ENCODE measurements at regions not wholly inside any gene's neighbourhood (a gene's known extent, or its start where the extent isn't known, plus 50 kb on each side); places are given as distances from the start of the nearest gene placed in this dataset.

DNA sequence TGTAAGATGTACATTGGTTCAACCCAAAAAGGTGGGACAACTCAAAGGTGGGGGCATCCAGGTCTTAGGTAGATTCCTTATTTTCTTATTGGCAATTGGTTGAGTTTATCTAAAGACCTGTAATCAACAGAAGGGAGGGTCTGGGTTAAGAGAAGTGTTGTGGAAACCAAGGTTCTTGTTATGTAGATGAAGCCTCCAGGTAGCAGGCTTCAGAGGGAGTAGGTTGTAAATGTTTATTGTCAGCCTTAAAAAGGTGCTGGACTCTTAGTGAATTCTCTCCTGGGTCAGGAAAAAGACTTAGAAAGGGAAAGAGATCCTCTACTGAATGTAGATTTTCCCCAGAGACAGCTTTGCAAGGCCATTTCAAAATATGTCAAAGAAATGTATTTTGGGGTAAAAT, 125.3 kb upstream of the NDUFV2 start:
- no peak for TF ChIP-seq POLR2AphosphoS5 (IDR thresholded peaks at IDR 0.05)
- no peak for TF ChIP-seq CTCF (IDR thresholded peaks at IDR 0.05)
- no peak for TF ChIP-seq EP300 (IDR thresholded peaks at IDR 0.05; ENCODE audit: low read depth)

All from transverse colon (tissue), 4 donors.